ENCODE measurements at regions not wholly inside any gene's neighbourhood (a gene's known extent, or its start where the extent isn't known, plus 50 kb on each side); places are given as distances from the start of the nearest gene placed in this dataset.

DNA sequence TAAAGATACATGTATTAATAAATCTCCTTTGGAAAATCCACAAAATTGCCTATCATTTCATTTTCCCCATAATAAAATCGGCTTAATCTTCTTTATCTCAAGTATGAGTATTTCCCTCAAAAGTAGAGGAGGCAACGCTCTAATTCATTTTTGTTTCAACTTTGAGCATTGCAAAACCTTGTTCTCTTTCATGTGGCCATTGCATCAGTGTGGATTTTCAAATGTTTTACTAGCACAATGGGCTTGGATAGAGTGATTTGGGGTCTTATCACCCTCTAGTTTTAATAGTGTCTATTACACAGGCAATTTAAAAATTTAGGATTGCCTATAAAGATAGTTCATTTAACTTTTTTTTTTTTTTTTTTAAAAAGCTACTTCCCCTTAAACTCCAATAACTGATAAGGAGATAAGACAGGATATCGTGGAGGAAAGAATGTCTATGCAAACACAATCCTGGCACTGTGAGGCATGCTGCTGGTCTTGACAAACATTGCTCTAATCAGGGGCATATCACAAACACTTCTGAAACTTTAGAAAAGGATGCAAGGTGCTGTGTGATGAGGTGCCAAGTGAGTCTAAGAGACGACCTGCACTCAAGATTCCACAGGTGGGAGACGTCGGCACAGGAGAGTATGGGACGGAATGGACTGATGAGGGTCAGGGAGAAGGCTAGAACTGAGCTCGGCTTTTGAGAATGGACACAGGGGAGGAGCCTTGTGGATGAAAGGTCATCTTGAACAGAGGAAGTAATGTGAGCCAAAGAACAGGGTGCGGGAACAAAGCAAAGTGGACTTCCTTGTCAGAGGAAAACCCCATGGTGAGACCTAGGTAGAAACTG, 199.7 kb downstream of the IRS2 start (continued):
- TF ChIP-seq ZNF565 (CRISPR knock-in tag; conservative IDR thresholded peaks at IDR 0.05; ENCODE audit: low read depth) (no peak), TOX (CRISPR knock-in tag; IDR thresholded peaks at IDR 0.05; ENCODE audit: borderline replicate concordance) (no peak), CSDC2 (CRISPR knock-in tag; IDR thresholded peaks at IDR 0.05) (no peak), BACH2 (CRISPR knock-in tag; IDR thresholded peaks at IDR 0.05; ENCODE audit: borderline replicate concordance) (no peak), ZNF8 (CRISPR knock-in tag; IDR thresholded peaks at IDR 0.05) (no peak), ZFP30 (CRISPR knock-in tag; IDR thresholded peaks at IDR 0.05) (no peak)

DNA sequence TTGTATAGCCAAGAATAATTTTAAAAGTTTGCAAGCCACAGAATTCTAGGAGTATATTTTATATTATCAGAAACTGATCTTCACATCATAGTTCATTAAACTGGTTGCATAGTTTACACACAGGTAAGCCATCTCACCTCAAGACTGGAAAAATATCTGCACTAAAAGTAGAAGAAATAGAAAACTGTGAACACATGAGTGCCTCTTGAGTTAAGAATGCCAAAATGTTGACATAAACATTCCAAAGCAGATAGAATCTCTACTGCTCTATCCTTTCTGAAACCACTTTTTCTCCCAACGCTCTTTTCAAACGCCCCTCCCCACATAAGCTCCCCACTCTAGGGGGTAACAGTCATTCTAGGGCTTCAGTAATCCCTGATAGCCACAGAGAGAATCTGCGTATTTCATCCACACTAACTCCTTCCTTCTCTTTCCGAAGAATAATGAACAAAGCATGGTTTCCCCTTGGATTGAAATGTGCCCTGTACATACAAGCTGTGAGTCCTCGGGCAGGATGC, 201.5 kb downstream of the IRS2 start:
- no peak for ATAC-seq
- TF ChIP-seq RARB (CRISPR knock-in tag; IDR thresholded peaks at IDR 0.05) = no peak
- no peak for TF ChIP-seq ZC3H10 (CRISPR knock-in tag; IDR thresholded peaks at IDR 0.05)
- TF ChIP-seq, protein P1, sequence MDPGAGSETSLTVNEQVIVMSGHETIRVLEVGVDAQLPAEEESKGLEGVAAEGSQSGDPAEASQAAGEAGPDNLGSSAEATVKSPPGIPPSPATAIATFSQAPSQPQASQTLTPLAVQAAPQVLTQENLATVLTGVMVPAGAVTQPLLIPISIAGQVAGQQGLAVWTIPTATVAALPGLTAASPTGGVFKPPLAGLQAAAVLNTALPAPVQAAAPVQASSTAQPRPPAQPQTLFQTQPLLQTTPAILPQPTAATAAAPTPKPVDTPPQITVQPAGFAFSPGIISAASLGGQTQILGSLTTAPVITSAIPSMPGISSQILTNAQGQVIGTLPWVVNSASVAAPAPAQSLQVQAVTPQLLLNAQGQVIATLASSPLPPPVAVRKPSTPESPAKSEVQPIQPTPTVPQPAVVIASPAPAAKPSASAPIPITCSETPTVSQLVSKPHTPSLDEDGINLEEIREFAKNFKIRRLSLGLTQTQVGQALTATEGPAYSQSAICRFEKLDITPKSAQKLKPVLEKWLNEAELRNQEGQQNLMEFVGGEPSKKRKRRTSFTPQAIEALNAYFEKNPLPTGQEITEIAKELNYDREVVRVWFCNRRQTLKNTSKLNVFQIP (CRISPR knock-in tag; IDR thresholded peaks at IDR 0.05; ENCODE audit: borderline replicate concordance, low read depth) = no peak
- no peak for TF ChIP-seq SNAI2 (CRISPR knock-in tag; IDR thresholded peaks at IDR 0.05)
- no peak for TF ChIP-seq ZNF565 (CRISPR knock-in tag; conservative IDR thresholded peaks at IDR 0.05; ENCODE audit: low read depth)
- TF ChIP-seq ZFP3 (CRISPR knock-in tag; IDR thresholded peaks at IDR 0.05) = no peak
- no peak for TF ChIP-seq ESRRG (CRISPR knock-in tag; IDR thresholded peaks at IDR 0.05)
- TF ChIP-seq, protein P2, sequence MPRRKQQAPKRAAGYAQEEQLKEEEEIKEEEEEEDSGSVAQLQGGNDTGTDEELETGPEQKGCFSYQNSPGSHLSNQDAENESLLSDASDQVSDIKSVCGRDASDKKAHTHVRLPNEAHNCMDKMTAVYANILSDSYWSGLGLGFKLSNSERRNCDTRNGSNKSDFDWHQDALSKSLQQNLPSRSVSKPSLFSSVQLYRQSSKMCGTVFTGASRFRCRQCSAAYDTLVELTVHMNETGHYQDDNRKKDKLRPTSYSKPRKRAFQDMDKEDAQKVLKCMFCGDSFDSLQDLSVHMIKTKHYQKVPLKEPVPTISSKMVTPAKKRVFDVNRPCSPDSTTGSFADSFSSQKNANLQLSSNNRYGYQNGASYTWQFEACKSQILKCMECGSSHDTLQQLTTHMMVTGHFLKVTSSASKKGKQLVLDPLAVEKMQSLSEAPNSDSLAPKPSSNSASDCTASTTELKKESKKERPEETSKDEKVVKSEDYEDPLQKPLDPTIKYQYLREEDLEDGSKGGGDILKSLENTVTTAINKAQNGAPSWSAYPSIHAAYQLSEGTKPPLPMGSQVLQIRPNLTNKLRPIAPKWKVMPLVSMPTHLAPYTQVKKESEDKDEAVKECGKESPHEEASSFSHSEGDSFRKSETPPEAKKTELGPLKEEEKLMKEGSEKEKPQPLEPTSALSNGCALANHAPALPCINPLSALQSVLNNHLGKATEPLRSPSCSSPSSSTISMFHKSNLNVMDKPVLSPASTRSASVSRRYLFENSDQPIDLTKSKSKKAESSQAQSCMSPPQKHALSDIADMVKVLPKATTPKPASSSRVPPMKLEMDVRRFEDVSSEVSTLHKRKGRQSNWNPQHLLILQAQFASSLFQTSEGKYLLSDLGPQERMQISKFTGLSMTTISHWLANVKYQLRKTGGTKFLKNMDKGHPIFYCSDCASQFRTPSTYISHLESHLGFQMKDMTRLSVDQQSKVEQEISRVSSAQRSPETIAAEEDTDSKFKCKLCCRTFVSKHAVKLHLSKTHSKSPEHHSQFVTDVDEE (CRISPR knock-in tag; IDR thresholded peaks at IDR 0.05) = no peak
- TF ChIP-seq, protein P3, sequence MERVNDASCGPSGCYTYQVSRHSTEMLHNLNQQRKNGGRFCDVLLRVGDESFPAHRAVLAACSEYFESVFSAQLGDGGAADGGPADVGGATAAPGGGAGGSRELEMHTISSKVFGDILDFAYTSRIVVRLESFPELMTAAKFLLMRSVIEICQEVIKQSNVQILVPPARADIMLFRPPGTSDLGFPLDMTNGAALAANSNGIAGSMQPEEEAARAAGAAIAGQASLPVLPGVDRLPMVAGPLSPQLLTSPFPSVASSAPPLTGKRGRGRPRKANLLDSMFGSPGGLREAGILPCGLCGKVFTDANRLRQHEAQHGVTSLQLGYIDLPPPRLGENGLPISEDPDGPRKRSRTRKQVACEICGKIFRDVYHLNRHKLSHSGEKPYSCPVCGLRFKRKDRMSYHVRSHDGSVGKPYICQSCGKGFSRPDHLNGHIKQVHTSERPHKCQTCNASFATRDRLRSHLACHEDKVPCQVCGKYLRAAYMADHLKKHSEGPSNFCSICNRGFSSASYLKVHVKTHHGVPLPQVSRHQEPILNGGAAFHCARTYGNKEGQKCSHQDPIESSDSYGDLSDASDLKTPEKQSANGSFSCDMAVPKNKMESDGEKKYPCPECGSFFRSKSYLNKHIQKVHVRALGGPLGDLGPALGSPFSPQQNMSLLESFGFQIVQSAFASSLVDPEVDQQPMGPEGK (CRISPR knock-in tag; IDR thresholded peaks at IDR 0.05; ENCODE audit: borderline replicate concordance) = no peak
- TF ChIP-seq ARNTL (CRISPR knock-in tag; IDR thresholded peaks at IDR 0.05; ENCODE audit: borderline replicate concordance, low read depth) = no peak
- TF ChIP-seq GLIS3 (CRISPR knock-in tag; IDR thresholded peaks at IDR 0.05) = no peak
- TF ChIP-seq PPARA (CRISPR knock-in tag; IDR thresholded peaks at IDR 0.05; ENCODE audit: borderline replicate concordance) = no peak
- TF ChIP-seq, protein P4, sequence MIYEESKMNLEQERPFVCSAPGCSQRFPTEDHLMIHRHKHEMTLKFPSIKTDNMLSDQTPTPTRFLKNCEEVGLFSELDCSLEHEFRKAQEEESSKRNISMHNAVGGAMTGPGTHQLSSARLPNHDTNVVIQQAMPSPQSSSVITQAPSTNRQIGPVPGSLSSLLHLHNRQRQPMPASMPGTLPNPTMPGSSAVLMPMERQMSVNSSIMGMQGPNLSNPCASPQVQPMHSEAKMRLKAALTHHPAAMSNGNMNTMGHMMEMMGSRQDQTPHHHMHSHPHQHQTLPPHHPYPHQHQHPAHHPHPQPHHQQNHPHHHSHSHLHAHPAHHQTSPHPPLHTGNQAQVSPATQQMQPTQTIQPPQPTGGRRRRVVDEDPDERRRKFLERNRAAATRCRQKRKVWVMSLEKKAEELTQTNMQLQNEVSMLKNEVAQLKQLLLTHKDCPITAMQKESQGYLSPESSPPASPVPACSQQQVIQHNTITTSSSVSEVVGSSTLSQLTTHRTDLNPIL (CRISPR knock-in tag; IDR thresholded peaks at IDR 0.05; ENCODE audit: low read depth) = no peak
- no peak for TF ChIP-seq ZNF70 (CRISPR knock-in tag; IDR thresholded peaks at IDR 0.05)
- TF ChIP-seq OSR1 (CRISPR knock-in tag; IDR thresholded peaks at IDR 0.05) = no peak
- no peak for TF ChIP-seq TOX (CRISPR knock-in tag; IDR thresholded peaks at IDR 0.05; ENCODE audit: borderline replicate concordance)

DNA sequence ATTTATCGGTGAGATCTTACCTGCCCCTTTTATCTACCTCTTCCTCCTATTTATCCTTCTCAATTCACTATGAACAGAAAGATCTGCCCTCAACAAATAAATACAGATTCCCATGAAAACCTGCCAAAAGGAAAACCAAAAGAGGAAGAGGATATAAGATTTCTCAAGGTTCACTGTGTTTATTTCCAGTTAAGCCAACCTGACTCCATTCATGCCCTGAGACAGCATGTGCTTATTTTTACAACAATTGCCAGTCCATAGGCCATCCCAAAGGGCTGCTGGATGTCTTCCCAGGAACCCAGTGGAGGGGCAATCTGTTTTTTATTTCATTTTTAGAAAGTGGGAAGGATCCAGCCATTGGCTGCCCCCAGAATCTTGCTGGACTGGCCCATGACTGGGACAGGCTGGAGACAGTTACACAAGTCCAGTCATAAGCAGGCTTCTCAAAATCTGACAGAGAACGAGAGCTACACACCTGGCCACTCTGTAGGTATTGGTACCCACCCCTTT, 209.1 kb downstream of the IRS2 start:
- no peak for TF ChIP-seq ZNF70 (CRISPR knock-in tag; IDR thresholded peaks at IDR 0.05)
- ATAC-seq = no peak

DNA sequence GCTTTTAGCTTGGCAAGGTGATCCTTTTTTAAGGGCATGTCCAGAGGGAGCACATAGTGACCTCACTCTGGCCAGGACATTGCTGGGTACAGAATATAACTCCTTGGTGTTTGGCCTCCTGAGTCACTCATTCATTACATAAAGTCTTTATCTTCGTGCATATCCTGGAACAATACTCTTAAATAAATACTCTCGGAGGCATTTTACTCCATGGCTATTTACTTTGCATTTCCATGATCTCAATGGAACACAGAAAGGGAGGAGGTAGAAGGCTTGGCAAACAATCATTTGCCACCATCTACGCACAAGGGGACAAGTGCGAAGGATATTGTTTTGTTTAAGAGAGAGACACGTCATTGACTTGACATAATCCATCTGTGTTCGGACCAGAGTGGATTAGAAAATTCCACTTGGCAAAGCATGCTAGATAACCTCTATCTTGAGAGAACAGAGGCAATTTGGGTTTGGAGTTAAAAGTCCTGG, 210.0 kb downstream of the IRS2 start:
- no peak for ATAC-seq
- TF ChIP-seq OSR1 (CRISPR knock-in tag; IDR thresholded peaks at IDR 0.05) = no peak
- TF ChIP-seq TOX (CRISPR knock-in tag; IDR thresholded peaks at IDR 0.05; ENCODE audit: borderline replicate concordance) = no peak
- TF ChIP-seq, protein P1 (CRISPR knock-in tag; IDR thresholded peaks at IDR 0.05; ENCODE audit: borderline replicate concordance, low read depth) = no peak
- TF ChIP-seq CSDC2 (CRISPR knock-in tag; IDR thresholded peaks at IDR 0.05) = no peak
- TF ChIP-seq, protein P4 (CRISPR knock-in tag; IDR thresholded peaks at IDR 0.05; ENCODE audit: low read depth) = no peak
- TF ChIP-seq, protein P5, sequence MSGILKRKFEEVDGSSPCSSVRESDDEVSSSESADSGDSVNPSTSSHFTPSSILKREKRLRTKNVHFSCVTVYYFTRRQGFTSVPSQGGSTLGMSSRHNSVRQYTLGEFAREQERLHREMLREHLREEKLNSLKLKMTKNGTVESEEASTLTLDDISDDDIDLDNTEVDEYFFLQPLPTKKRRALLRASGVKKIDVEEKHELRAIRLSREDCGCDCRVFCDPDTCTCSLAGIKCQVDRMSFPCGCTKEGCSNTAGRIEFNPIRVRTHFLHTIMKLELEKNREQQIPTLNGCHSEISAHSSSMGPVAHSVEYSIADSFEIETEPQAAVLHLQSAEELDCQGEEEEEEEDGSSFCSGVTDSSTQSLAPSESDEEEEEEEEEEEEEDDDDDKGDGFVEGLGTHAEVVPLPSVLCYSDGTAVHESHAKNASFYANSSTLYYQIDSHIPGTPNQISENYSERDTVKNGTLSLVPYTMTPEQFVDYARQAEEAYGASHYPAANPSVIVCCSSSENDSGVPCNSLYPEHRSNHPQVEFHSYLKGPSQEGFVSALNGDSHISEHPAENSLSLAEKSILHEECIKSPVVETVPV (CRISPR knock-in tag; IDR thresholded peaks at IDR 0.05) = no peak
